ENCODE measurements at regions not wholly inside any gene's neighbourhood (a gene's known extent, or its start where the extent isn't known, plus 50 kb on each side); places are given as distances from the start of the nearest gene placed in this dataset.
"Not testable (repeated sequence)": the region's sequence is repeated elsewhere in the genome, so short reads cannot be mapped to it uniquely, and the experiment has no call there.

DNA sequence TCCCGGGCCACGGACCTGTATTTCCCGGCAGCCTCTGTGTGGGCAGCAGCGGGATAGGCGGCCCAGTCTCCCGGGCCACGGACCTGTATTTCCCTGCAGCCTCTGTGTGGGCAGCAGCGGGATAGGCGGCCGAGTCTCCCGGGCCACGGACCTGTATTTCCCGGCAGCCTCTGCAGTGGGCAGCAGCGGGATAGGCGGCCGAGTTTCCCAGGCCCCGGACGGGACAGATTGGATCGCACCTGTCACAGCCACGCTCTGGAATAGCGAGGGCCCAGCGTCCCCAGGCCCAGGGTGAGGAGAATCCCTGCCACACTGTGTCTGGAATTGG, 145.9 kb upstream of the PITRM1 start:
- TF ChIP-seq, protein P1, sequence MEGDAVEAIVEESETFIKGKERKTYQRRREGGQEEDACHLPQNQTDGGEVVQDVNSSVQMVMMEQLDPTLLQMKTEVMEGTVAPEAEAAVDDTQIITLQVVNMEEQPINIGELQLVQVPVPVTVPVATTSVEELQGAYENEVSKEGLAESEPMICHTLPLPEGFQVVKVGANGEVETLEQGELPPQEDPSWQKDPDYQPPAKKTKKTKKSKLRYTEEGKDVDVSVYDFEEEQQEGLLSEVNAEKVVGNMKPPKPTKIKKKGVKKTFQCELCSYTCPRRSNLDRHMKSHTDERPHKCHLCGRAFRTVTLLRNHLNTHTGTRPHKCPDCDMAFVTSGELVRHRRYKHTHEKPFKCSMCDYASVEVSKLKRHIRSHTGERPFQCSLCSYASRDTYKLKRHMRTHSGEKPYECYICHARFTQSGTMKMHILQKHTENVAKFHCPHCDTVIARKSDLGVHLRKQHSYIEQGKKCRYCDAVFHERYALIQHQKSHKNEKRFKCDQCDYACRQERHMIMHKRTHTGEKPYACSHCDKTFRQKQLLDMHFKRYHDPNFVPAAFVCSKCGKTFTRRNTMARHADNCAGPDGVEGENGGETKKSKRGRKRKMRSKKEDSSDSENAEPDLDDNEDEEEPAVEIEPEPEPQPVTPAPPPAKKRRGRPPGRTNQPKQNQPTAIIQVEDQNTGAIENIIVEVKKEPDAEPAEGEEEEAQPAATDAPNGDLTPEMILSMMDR (IDR thresholded peaks at IDR 0.05 in 4 of 5, conservative IDR thresholded peaks at IDR 0.05 in 1 of 5) = not testable (repeated sequence)
- not testable (repeated sequence) for TF ChIP-seq POLR2A (IDR thresholded peaks at IDR 0.05)

Measured in gastrocnemius medialis (tissue), 4 donors.